Retinal pigment epithelial cell (primary cell): ENCODE measurements at regions not wholly inside any gene's neighbourhood (a gene's known extent, or its start where the extent isn't known, plus 50 kb on each side); places are given as distances from the start of the nearest gene placed in this dataset.
"Not testable (repeated sequence)": the region's sequence is repeated elsewhere in the genome, so short reads cannot be mapped to it uniquely, and the experiment has no call there.

Experiments
- DNase-seq: peaks from one replicate; pipeline ENCODE4 v3.0.0-alpha.2; 2010; ENCODE audit warnings: low read depth
- H3K4me3 ChIP-seq: 2 replicates; pipeline ENCODE4 v1.5.1; 2011; ENCODE audit warnings: mild to moderate bottlenecking, low read length, control low read depth, moderate library complexity
- TF ChIP-seq, protein P1 (sequence below): conservative IDR thresholded peaks from 2 replicates; pipeline ENCODE4 v1.5.1; 2011; ENCODE audit warnings: low read depth, low read length, control low read depth, inconsistent platforms

GRCh38 chr4:164095313-164096110 is 601.0 kb downstream of the TMA16 start:
- DNase-seq = no peak
- no peak overlapping the region for H3K4me3 ChIP-seq
- TF ChIP-seq, protein P1, sequence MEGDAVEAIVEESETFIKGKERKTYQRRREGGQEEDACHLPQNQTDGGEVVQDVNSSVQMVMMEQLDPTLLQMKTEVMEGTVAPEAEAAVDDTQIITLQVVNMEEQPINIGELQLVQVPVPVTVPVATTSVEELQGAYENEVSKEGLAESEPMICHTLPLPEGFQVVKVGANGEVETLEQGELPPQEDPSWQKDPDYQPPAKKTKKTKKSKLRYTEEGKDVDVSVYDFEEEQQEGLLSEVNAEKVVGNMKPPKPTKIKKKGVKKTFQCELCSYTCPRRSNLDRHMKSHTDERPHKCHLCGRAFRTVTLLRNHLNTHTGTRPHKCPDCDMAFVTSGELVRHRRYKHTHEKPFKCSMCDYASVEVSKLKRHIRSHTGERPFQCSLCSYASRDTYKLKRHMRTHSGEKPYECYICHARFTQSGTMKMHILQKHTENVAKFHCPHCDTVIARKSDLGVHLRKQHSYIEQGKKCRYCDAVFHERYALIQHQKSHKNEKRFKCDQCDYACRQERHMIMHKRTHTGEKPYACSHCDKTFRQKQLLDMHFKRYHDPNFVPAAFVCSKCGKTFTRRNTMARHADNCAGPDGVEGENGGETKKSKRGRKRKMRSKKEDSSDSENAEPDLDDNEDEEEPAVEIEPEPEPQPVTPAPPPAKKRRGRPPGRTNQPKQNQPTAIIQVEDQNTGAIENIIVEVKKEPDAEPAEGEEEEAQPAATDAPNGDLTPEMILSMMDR = no peak

DNA sequence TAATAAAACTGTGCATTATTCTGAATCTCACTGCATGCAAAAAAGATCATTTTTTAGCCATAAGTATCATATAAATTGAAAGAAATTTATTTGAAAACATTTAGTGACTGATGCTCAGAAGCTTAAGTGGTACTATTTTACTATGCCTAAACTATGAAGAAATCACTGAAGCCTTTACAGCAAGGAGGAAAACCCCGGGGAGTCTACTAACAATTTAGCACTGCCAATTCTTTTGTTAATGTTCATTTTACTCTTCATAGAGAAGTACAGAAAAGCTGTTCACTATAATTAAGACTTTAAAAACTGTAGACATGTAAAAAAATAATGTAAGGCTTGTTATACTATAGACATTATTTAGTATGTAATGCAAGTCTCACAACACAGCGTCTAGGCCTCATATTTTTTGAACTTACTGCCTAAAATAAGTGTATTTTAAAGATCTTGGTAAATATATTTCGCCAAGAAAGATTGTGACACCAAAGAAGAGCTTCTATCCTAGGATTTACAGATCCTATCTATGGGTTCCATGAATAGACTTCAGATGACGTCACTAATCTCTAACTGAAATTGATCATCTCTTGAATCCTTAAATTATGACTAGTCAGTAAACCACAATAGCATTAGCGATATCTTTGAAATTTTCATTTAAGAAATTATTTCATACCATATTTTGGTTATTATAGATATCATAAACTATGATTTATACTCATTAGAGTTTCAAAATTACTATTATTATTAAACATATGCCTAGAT is 602.5 kb downstream of the TMA16 start:
- H3K4me3 ChIP-seq = no peak overlapping the region
- TF ChIP-seq, protein P1 = no peak
- DNase-seq = no peak

- not testable (repeated sequence) for H3K4me3 ChIP-seq, DNase-seq
Measured at GRCh38 chr4:164100741-164101365, 606.4 kb downstream of the TMA16 start.

GRCh38 chr4:164108971-164109370 is 614.5 kb downstream of the TMA16 start:
- no peak overlapping the region for H3K4me3 ChIP-seq
- TF ChIP-seq, protein P1 = no peak
- DNase-seq = no peak

DNA sequence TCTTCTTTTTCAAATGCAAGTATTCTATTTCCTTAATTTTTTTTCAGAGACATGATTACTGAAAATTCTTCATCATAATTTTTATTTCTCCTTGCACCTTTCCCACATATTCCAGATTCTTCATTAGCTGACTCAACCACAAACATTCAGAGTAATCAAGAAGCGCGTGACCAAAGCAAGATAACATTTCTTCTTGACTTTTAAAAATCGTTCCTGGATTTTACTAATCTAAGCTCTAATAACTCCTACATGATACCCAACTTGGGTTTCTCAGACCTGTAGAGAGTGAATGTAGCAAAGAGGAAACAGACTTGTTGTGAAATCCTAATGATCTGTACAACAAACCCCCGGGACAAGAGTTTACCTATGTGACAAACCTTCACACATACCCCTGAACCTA is 615.0 kb downstream of the TMA16 start:
- DNase-seq = peak; percentile 55
- H3K4me3 ChIP-seq = no peak overlapping the region
- TF ChIP-seq, protein P1 = no peak

DNA sequence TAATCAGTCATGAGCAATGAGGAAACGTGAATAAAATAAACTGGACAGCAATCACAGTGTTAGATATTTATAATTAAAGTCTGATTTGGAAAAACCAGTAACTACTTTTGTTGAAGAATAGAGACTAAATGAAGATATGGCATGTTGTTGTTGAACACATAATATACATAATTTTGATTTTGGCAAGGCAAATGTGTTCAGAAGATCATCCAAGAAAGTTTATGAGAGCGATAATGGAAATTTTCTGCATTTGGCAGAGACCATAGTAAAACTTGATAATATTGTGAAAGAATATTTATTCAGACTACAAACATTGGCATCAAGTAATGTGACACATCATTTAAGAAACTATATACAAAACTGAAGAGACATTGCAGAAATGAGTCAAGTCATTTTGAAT is 620.7 kb downstream of the TMA16 start:
- TF ChIP-seq, protein P1 = no peak
- no peak overlapping the region for H3K4me3 ChIP-seq
- no peak for DNase-seq

GRCh38 chr4:164116286-164116685 is 621.8 kb downstream of the TMA16 start:
- no peak for DNase-seq
- H3K4me3 ChIP-seq = no peak overlapping the region
- TF ChIP-seq, protein P1 = no peak
